Vagina (tissue), 2 donors: ENCODE measurements at regions not wholly inside any gene's neighbourhood (a gene's known extent, or its start where the extent isn't known, plus 50 kb on each side); places are given as distances from the start of the nearest gene placed in this dataset.

Source experiments
- POLR2A ChIP-seq, 2 donors: fragments of 450-650 bp; IDR thresholded peaks; one replicate each; pipeline ENCODE4 v1.6.1; 2017; ENCODE audit warnings: antibody characterized with exemption in 2 of 2, mild to moderate bottlenecking in 2 of 2, moderate library complexity in 2 of 2
- POLR2AphosphoS5 ChIP-seq, 2 donors: sonication (generic); formaldehyde crosslinking; IDR thresholded peaks; one replicate each; pipeline ENCODE4 v1.9.0; 2017; ENCODE audit warnings: antibody characterized with exemption in 2 of 2, mild to moderate bottlenecking in 2 of 2, low read depth in 1 of 2; ENCODE audit not compliant: insufficient read depth in 1 of 2
- TF ChIP-seq, protein P1 (sequence below), 3 experiments: fragments of 450-650 bp in 2 of 3; fragments of 200-600 bp in 1 of 3; sonication (generic) in 1 of 3; IDR thresholded peaks; one replicate each; pipeline ENCODE4 v1.5.1; 2017 to 2019; ENCODE audit warnings: antibody characterized with exemption in 3 of 3, mild to moderate bottlenecking in 2 of 3, moderate library complexity in 2 of 3

- TF ChIP-seq, protein P1, sequence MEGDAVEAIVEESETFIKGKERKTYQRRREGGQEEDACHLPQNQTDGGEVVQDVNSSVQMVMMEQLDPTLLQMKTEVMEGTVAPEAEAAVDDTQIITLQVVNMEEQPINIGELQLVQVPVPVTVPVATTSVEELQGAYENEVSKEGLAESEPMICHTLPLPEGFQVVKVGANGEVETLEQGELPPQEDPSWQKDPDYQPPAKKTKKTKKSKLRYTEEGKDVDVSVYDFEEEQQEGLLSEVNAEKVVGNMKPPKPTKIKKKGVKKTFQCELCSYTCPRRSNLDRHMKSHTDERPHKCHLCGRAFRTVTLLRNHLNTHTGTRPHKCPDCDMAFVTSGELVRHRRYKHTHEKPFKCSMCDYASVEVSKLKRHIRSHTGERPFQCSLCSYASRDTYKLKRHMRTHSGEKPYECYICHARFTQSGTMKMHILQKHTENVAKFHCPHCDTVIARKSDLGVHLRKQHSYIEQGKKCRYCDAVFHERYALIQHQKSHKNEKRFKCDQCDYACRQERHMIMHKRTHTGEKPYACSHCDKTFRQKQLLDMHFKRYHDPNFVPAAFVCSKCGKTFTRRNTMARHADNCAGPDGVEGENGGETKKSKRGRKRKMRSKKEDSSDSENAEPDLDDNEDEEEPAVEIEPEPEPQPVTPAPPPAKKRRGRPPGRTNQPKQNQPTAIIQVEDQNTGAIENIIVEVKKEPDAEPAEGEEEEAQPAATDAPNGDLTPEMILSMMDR (IDR thresholded peaks at IDR 0.05), result no peak
- no peak for TF ChIP-seq POLR2A (IDR thresholded peaks at IDR 0.05)
- no peak for TF ChIP-seq POLR2AphosphoS5 (IDR thresholded peaks at IDR 0.05; ENCODE audit: insufficient read depth in 1 of 2, low read depth in 1 of 2)
These were observed 1077.1 kb upstream of the ZEB2 start for GRCh38 chr2:145597006-145597405.
